ENCODE measurements at regions not wholly inside any gene's neighbourhood (a gene's known extent, or its start where the extent isn't known, plus 50 kb on each side); places are given as distances from the start of the nearest gene placed in this dataset.
"Not testable (repeated sequence)": the region's sequence is repeated elsewhere in the genome, so short reads cannot be mapped to it uniquely, and the experiment has no call there.

DNA sequence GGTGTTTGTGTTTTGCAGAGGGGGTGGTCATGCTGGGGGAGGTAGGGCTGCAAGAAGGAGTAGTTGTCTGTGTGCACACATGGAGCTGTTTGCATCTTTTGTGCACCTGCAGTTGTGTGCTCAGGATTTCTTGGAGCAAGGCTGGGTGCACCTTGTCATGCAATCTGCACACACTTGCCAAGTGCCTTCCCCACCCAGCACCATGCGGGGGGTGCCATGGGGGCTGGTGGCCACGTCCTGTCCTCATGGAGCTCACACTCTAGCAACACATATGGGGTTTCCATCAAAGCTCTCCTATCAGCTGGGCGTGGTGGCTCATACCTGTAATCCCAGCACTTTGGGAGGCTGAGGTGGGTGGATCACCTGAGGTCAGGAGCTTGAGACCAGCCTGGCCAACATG, 111.6 kb downstream of the CRLF3 start:
- DNase-seq (ENCODE audit: low read depth) = not testable (repeated sequence)

DNA sequence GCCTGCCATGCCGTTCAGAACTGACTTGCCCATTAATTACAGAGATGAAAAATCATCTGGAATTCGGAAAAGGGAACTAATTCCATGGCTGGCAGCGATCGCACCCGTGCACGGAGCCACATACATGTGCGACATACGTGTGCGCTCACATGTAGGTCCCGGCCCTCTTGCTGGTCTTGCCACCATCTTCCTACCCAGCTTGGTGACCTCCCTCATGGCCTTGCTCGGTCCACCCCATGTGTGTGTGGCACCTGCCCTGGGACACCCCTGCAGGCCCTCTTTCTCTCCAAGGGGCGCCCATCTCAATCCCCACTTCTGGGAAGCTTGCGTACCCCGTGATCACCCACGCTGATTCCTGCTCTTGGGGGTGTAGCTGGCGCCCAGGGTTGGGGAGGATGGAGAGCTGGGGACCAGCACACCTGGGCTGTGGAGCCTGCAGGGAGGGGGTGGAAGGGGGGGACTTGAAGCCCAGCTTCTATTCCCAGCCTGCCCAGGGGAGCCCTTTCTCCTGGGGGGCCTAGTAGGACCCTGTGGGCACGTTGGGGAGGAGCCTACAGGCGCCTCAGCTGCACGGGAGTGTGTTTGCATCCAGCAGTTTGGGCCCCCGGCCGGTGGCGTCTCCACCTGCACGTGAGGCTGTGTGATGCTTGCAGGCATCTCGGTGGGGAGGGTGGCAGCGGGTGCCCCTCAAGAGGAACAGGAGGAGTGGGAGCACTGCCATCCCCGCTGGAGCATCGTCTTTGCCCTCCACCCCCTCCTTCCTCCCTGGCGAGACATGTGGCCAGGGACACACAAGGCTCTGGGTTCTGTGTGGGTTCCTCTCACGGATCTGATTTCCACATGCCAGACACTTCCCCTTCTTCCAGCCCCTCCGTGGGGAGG, 112.6 kb downstream of the CRLF3 start:
- DNase-seq (ENCODE audit: low read depth) = not testable (repeated sequence)

DNA sequence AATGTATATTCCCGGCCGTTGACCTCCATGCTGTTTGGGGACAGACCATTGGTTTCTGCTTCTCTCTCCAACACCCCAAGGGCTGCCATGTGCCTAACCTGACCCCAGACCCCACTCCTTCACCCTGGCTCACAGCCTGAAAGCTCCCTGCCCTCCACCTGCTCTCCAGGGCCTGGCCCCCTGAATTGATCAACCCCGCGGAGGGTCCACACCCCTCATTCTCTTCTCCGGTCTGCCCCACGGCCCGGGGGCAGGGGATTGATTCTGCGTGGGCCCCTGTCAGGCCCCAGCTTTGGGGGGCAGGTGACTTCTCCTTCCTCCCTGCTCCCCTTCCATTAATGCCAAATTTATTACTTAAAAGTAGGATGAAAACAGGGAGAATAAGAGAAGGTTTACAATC, 113.3 kb downstream of the CRLF3 start:
- DNase-seq (ENCODE audit: low read depth) = not testable (repeated sequence)

DNA sequence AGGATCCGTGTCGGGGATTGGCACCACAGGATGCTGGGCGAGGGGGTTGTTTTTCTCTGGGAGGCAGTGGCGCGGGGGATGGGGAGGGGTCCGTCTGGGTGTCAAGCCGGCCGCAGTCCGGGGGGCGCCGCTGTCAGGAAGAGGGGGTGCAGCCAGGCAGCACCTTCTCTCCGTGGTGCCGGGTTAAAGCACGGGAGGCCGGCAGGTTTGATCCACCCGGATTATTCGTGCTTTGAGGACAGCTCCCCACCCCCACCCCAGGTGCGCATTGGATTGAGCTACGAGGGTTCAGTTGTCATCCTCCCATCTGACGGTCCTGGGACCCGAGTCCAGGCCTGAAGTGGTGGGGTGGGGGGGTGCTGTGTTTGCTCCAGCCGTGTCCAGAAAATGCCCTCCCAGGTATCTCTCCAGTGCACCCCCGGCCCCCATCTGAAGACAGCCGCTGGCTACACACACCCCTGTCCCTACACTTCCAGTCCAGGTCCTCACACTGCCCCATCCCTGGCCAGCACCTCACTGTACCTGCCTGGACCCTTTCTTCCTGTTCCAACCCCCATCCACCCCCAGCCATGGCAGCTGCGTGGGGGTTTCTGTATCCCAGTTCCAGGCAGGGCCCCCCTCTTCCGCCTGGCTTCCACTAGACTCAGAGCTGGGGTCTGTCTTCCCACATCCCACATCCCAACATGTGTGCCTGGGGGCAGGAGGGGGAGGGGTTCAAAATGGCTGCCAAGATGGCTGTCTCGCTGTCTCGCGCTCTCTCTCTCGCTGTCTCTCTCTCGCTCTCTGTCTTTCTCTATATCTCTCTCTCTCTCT, 114.0 kb downstream of the CRLF3 start:
- DNase-seq (ENCODE audit: low read depth) = not testable (repeated sequence)

DNA sequence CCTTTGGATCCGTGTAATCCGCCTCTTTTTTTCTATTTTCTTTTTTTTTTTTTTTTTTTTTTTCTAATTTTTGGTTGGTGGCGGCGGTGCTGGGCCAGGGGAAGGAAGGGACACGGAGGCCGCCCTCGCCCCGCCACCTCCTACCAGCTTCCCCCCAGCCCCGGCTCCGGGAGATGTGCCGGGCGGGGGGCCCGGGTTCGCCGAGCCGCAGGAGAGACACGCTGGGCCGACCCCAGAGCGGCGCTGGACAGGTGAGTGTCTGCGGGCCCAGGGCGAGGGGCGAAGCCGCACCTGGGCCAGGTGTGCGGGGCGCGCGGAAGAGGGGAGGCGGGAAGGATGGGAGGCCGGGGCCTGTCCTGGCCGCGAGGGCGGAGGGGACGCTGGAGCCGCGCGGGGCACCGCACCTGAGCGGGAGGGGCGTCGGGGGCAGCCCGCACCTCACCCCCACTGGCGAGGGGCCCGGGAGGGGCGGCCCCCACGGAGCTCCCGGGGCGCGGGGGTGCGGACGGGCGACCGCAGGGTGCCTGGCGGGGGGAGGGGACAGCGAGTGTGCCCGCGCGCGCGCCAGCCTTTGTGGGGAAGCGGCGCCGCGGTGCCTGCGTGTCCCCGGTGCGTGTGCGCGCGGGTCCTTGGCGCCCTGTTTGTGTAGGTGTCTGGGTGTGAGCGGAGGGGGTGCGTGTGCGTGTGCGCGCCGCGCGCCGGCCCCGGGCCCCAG, 114.8 kb downstream of the CRLF3 start:
- not testable (repeated sequence) for DNase-seq (ENCODE audit: low read depth)

DNA sequence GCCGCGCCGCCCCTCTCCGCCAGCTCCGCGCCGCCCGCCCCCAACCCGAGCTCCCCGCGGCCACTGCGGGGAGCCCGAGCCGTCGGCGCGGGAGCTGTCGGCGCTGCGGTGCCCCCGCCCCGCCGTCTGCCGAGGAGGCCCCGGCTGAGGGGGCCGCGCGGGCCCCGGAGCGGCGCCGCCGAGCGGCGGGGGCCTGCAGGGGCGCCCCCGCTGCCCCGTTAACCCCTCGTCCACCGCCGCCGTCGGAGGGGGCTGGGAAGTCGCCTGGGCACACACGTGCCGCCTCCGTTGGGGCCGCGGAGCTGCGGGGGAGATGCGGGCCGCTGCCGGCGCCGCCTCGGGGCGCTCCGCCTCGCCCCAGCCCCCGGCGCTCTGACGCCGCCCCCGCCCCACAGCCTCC, 115.4 kb downstream of the CRLF3 start:
- not testable (repeated sequence) for DNase-seq (ENCODE audit: low read depth)

DNA sequence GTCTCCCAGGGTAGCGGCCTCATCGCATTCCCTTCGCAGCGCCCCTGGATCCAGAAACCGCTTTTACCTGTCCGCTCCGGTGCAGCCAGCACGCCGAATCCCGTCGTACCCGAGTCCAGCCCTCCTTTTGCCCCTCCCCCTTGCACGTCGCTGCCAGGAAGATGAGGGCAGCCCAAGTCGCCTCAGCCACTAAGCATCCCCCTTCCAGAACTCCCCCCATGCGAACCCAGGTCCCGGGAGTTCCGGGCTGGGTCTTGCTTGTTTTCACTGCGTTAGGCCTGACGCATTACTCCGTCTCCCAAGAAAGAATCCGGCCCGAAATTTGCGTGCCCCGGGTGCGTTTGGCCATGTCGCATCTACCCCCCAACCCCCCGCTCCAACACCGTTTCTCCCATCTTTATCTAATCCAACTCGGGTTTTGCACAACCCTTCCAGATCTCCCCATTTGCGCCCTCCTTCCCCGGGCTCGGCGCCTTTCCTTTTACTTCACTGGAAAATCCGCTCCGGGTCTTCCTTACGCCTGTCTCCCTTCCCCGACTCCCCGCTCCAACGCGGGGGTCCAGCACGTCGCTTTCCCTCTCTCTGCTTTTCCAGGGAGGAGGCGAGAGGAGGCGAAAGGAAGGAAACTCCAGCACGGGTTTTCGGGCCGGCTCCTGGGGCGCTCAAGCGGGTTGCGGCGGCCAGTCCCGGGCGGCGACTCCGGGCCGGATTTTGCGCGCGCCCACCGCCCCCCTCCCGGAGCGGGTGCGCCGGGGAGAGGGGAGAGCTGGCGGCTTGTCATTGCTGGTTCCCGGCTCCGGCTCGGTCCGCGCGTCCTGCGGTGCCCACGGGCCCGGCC, 116.0 kb downstream of the CRLF3 start:
- DNase-seq (ENCODE audit: low read depth) = peak; percentile 63

DNA sequence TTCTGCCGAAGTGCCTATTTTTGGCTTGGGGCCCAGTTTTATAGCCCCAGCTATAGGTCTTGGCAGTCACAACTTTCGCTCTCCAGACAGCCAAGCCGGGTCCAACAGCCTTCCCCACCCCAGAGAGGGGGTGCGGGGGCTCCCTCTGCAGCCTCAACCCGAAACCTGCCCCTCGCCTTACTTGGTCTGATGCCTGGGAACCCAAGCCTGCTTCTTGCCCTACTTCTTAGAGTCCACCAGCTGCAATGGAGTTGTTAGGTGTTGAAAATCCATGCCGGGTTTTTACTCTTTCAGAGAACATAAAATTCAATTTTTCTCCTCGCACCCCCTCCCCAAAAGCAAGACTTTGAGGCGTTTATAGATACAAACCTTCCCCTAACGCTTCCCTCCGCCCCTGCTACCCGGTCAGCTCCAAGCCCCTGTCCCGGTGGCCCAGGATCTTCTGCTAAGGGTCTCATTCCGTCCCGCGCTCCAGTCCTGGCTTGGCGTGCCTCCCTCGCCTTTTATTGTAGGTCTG, 116.7 kb downstream of the CRLF3 start:
- DNase-seq (ENCODE audit: low read depth) = not testable (repeated sequence)

DNA sequence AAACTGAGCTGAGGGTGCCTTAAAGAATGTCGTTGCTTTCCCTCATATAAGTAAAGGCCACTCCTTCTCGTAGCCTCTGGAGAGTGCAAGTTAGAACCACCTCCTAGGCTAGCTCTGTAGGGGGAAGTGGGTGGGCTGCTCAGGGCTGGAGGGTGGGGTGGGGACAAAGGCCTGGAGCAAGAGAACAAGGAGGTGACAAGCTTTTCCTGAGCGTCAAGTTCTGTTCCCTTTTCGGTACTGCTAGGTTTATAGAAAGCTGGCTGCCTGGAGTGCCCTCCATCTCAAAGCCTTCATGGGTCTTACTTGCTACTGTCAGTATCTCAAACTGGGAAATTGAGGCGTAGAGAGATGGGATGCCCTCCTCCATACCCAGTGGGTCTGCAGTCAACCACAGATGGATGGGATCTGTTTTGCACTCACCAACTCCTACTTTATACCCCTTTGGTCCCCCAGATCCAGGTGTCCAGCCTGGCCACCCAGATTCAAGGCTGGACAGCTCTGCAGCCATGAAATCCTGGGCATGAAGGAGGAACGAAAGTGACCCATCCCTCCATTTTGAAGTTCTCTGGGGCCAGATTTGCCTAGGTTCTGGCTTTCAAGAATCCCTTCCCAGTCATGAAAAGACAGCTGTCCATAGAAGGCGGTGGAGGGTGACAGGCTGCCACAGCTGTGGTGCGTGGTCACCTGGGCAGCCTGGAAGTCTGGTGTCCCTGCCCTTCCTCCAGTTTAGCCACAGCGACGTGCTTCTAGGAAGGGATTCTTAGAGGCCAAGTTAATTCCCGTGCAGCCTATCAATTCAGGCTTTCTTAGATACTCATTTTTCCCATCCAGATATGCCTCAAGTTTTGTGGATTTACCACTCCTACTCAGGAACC, 117.8 kb downstream of the CRLF3 start:
- DNase-seq (ENCODE audit: low read depth) = not testable (repeated sequence)

DNA sequence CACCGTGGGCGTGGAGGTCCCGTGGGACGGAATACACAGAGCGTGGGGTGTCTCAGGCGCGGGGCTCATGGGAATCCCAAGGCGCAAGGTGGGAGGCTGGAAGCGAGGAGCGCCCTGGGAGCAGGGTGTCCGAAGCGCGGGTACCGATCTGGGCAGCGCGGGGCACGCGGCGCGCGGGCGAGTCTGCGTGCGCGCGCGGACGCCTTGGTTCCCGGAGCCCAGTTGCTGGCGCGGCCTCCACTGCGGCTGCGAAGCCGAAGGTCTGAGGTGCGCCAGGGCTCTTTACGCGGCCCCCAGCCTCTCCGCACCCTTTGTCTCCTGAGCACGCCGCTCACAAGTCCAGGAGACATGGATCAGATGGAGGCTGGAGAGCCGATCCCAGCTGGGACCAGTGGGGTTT, 118.5 kb downstream of the CRLF3 start:
- not testable (repeated sequence) for DNase-seq (ENCODE audit: low read depth)

DNA sequence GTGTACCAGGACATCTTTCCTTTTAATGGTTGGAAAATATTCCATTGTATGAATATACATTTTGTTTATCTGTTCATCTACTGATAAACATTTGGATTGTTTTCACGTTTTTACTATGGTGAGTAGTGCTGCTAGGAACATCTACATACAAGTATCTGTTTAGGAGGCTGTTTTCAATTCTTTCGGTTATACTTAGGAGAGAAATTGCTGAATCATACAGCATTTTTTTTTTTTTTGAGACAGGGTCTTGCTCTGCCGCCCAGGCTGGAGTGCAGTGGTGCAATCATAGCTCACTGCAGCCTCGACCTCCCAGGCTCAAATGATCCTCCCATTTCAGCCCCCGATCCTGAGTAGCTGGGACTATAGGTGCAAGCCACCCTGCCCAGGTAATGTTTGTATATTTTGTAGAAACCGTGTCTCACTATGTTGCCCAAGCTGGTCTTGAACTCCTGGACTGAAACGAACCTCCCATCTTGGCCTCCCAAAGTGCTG, 122.9 kb downstream of the CRLF3 start:
- no peak for DNase-seq (ENCODE audit: low read depth)

DNA sequence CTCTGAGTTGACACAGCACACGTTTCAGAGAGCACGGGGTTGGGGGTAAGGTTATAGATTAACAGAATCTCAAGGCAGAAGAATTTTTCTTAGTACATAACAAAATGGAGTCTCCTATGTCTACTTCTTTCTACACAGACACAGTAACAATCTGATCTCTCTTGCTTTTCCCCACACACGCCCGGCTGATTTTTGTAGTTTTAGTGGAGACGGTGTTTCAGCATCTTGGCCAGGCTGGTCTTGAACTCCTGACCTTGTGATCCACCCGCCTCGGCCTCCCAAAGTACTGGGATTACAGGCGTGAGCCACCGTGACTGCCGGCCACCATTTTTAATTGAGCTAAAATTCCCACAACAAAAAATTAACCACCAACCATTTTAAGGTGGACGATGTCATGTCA, 123.7 kb downstream of the CRLF3 start:
- not testable (repeated sequence) for DNase-seq (ENCODE audit: low read depth)

DNA sequence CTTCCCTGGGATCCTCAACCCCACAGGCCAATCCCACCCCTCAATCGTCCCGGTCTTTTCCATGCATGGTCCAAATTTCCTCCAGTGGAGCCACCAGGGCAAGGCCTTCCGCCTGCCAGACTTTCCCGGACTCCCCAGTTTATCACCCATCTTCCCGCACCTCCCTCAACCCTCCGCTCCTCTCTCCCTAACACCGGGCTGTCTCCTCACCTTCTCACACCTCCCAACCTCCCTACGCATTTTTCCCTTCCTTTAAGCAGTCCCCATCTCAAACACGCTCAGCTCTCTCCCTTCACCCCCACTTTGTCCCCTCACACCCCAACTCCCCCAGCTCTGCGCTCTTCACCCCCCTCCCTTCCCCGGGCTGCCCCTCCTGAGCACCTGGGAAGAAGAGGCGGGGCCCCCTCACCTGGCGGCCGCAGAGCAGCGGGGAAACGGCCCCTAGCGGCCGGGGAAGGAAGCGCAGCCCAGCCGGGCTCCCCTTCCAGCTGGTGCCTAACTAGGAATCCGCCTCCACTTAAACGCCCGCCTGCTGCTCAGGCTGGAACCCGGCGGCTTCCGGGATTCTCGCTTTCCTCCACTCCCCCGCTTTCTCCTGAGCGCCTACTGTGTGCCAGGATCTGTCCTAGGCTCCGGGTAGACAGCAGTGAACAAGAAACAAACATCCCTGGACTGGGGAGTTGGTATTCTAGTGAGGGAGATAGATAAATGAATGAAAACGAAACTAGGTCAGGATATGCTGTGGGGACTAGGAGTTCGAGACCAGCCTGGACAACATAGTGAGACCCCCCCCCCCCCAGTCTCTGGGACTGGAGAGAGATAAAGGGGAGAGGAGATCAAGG, 126.7 kb downstream of the CRLF3 start:
- DNase-seq (ENCODE audit: low read depth) = peak; percentile 63

DNA sequence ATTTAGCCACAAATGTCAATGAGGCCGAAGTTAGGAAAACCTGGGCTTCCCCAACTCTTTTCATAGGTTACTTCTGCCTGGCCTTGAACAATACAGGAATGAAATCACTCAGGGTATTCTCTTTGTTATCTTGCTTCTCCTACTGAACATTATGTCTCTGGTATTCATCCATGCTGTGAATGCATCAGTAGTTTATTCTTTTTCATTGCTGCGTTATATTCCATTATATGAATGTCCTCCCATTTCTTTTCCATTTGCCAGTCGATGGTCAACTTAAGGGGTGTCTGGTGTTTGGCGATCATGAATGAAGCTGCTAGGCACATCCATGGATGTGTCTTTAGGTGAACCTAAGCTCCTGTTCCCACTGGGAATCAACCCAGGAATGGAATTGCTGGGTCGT, 128.3 kb downstream of the CRLF3 start:
- no peak for DNase-seq (ENCODE audit: low read depth)

DNA sequence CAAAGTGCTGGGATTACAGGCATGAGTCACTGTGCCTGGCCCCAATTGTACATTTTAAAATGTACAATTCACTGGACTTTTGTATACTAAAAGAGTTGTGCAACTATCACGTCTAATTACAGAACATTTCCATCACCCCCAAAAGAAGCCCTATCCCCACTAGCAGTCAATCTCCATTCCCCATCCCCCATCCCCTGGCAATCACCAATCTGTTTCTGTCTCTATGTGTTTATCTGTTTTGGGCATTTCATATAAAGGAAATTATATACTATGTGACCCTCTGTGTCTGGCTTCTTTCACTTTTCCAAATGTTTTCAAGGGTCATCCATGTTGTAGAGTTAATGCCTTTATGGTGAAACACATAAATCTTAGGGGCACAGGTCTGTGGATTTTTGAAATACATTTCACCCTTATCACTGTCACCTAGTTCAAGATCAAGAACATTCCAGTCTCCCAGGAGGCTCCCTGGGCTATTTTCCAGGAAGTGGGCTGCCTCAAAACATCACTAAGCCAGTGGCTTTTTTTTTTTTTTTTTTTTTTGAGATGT, 129.2 kb downstream of the CRLF3 start:
- DNase-seq (ENCODE audit: low read depth) = not testable (repeated sequence)

DNA sequence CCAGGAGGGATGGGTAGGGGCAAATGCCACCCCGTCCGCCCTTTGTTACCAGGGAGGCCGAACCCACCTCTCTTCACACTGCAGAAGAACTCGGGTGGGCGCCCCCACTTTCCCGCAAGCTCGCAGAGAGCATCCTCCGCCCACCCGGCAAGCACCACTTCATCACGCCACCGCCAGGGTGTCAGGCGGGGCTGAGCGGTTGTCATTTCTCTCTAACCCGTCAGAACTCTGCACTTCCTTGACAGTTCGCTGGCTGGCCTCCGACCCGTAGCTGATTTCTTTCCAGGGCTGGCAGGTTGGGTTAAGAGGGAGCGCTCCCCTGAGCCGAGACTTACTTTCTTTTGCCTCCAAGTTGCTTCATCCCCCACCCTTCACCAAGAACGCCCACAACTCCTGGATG, 130.7 kb downstream of the CRLF3 start:
- peak; percentile 44 for DNase-seq (ENCODE audit: low read depth)

DNA sequence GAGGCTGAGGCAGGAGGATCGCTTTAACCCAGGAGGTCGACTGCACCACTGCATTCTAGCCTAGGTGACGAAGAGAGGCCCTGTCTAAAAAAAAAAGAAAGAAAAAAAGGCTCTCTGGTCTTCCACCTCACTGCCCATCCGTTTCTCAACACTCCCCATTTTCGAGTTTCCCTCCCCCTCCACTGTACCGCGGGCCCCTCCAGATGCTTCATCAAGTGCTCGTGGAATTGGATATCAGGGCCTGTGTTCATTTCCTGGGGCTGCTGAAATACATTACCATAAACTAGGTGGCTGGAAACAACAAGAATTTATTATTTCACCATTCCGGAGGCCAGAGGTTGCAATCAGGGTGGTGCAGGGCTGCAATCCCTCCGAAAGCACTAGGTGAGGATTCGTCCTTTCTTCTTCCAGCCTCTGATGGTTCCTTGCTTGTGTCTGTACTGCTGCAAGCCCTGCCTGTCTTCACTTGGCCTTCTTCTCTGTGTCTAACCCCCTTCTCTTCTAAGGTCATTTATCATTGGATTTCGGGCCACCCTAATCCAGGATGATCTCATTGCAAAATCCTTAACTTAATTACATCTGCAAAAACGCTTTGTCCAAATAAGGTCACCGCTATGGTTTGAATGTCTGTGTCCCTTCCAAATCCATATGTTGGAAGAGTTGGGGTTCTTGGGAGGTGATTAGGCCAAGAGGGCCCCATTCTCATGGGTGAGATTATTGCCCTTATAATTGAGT, 135.1 kb downstream of the CRLF3 start:
- DNase-seq (ENCODE audit: low read depth) = not testable (repeated sequence)
